Loucy (cell line): ENCODE measurements at regions not wholly inside any gene's neighbourhood (a gene's known extent, or its start where the extent isn't known, plus 50 kb on each side); places are given as distances from the start of the nearest gene placed in this dataset.

Experiments used
- H2AFZ ChIP-seq: fragments of 200-600 bp; sonication (generic); 2 replicates; pipeline ENCODE4 v1.6.0; 2016; ENCODE audit warnings: antibody characterized with exemption, mild to moderate bottlenecking, low read length, moderate library complexity
- H3F3A ChIP-seq: fragments of 200-600 bp; 2 replicates; pipeline ENCODE4 v1.6.0; 2016; ENCODE audit warnings: antibody characterized with exemption, low read depth, mild to moderate bottlenecking
- H3K27me3 ChIP-seq: fragments of 200-600 bp; sonication (generic); 2 replicates; pipeline ENCODE4 v1.6.1; 2014; ENCODE audit warnings: low read length, mild to moderate bottlenecking; ENCODE audit not compliant: insufficient read depth, poor library complexity, severe bottlenecking
- H3K36me3 ChIP-seq: fragments of 200-600 bp; sonication (generic); 2 replicates; pipeline ENCODE4 v1.6.1; 2016; ENCODE audit warnings: low read length; ENCODE audit not compliant: insufficient read depth
- H3K4me1 ChIP-seq: fragments of 200-600 bp; sonication (generic); 2 replicates; pipeline ENCODE4 v1.5.1; 2014; ENCODE audit warnings: low read length, mild to moderate bottlenecking; ENCODE audit not compliant: insufficient read depth, poor library complexity, severe bottlenecking
- H3K4me2 ChIP-seq: fragments of 200-600 bp; sonication (generic); 2 replicates; pipeline ENCODE4 v1.6.0; 2014; ENCODE audit warnings: antibody characterized with exemption, low read length, low read depth, mild to moderate bottlenecking; ENCODE audit not compliant: poor library complexity, severe bottlenecking
- H3K4me3 ChIP-seq: fragments of 200-600 bp; sonication (generic); 2 replicates; pipeline ENCODE4 v1.5.1; 2014; ENCODE audit warnings: low read length, mild to moderate bottlenecking, mixed read lengths; ENCODE audit not compliant: poor library complexity, severe bottlenecking
- H3K79me2 ChIP-seq: fragments of 200-600 bp; sonication (generic); 2 replicates; pipeline ENCODE4 v1.6.1; 2014; ENCODE audit warnings: low read length; ENCODE audit not compliant: insufficient read depth
- H3K9ac ChIP-seq: fragments of 200-600 bp; sonication (generic); 2 replicates; pipeline ENCODE4 v1.6.0; 2014; ENCODE audit warnings: mild to moderate bottlenecking, low read depth, low read length, moderate library complexity; ENCODE audit not compliant: poor library complexity, severe bottlenecking
- H3K9me2 ChIP-seq: fragments of 200-600 bp; sonication (generic); replicated peaks from 2 replicates; pipeline ENCODE4 v1.6.1; 2016; ENCODE audit warnings: low read depth, low read length, mixed read lengths
- H3K9me3 ChIP-seq: fragments of 200-600 bp; sonication (generic); 2 replicates; pipeline ENCODE4 v1.6.1; 2014; ENCODE audit warnings: mild to moderate bottlenecking, antibody characterized with exemption, low read length, low read depth; ENCODE audit not compliant: insufficient read depth
- H4K20me1 ChIP-seq: fragments of 200-600 bp; sonication (generic); 2 replicates; pipeline ENCODE4 v1.6.0; 2014; ENCODE audit warnings: antibody characterized with exemption, low read length, mild to moderate bottlenecking; ENCODE audit not compliant: insufficient read depth, poor library complexity, severe bottlenecking
- CTCF ChIP-seq: fragments of 200-600 bp; sonication (generic); conservative IDR thresholded peaks from 2 replicates; pipeline ENCODE4 v1.5.1; 2014; ENCODE audit warnings: mild to moderate bottlenecking, antibody characterized with exemption, low read length
- EZH2phosphoT487 ChIP-seq: fragments of 200-600 bp; IDR thresholded peaks from 2 replicates; pipeline ENCODE4 v1.6.1; 2018; ENCODE audit warnings: antibody characterized with exemption, mild to moderate bottlenecking, moderate library complexity, borderline replicate concordance

GRCh38 chr5:17114233-17114632 is 103.2 kb upstream of the BASP1 start:
- Histone ChIP-seq H3K9me2 (no peaks in the 10 kb centered on the region), H3F3A (no peaks in the 10 kb centered on the region), H4K20me1 (no peaks in the 10 kb centered on the region), H3K27me3 (no peaks in the 10 kb centered on the region), H3K9me3 (no peaks in the 10 kb centered on the region; the same call in 1 of the 2 replicates), H3K4me1 (no peaks in the 10 kb centered on the region), H3K9ac (no peak overlapping the region), H3K4me3 (no peak overlapping the region), H3K79me2 (no peaks in the 10 kb centered on the region), H3K4me2 (no peak overlapping the region), H2AFZ (no peak overlapping the region), H3K36me3 (no peaks in the 10 kb centered on the region)
- TF ChIP-seq EZH2phosphoT487 (no peak), CTCF (no peak)

- Histone ChIP-seq H3K9me3 (no peaks in the 10 kb centered on the region; the same call in 1 of the 2 replicates), H3K79me2 (no peaks in the 10 kb centered on the region), H3K27me3 (no peaks in the 10 kb centered on the region), H3K9me2 (no peaks in the 10 kb centered on the region), H2AFZ (no peak overlapping the region), H3F3A (no peaks in the 10 kb centered on the region), H3K4me3 (no peak overlapping the region), H4K20me1 (no peaks in the 10 kb centered on the region), H3K4me2 (no peak overlapping the region), H3K9ac (no peak overlapping the region), H3K36me3 (no peaks in the 10 kb centered on the region), H3K4me1 (no peaks in the 10 kb centered on the region)
- TF ChIP-seq CTCF = no peak
- TF ChIP-seq EZH2phosphoT487 = no peak
Observed at GRCh38 chr5:17114715-17115599, 102.5 kb upstream of the BASP1 start.

- Histone ChIP-seq H3K27me3 (no peaks in the 10 kb centered on the region), H3K79me2 (no peaks in the 10 kb centered on the region), H3K36me3 (no peaks in the 10 kb centered on the region), H3K4me3 (no peak overlapping the region), H3K9me2 (no peaks in the 10 kb centered on the region), H3F3A (no peaks in the 10 kb centered on the region), H4K20me1 (no peaks in the 10 kb centered on the region), H2AFZ (no peak overlapping the region), H3K4me1 (no peaks in the 10 kb centered on the region), H3K9ac (no peak overlapping the region), H3K9me3 (no peaks in the 10 kb centered on the region; the same call in 1 of the 2 replicates), H3K4me2 (no peak overlapping the region)
- no peak for TF ChIP-seq CTCF
Observed at GRCh38 chr5:17115855-17116254, 101.6 kb upstream of the BASP1 start.
